Spleen (tissue), 11 donors: ENCODE measurements at regions not wholly inside any gene's neighbourhood (a gene's known extent, or its start where the extent isn't known, plus 50 kb on each side); places are given as distances from the start of the nearest gene placed in this dataset.

Experiments used
- DNase-seq: peaks from one replicate; pipeline ENCODE4 v3.0.0-alpha.2; 2020
- H3K27ac ChIP-seq, 8 donors: fragments of 200-600 bp; sonication (generic) in 7 of 8; 1 replicate in 4 of 8; 2 replicates in 4 of 8; pipeline versions ENCODE4 v1.5.0 to v1.8.0; 2016 to 2021; ENCODE audit warnings: inconsistent platforms in 4 of 8, mild to moderate bottlenecking in 4 of 8, moderate library complexity in 1 of 8
- H3K27me3 ChIP-seq, 7 donors: fragments of 200-600 bp; sonication (generic) in 6 of 7; replicated peaks in 1 of 7; 1 replicate in 4 of 7; 2 replicates in 3 of 7; pipeline versions ENCODE4 v1.5.0 to v1.8.0; 2016 to 2021; ENCODE audit warnings: inconsistent platforms in 3 of 7, mild to moderate bottlenecking in 1 of 7
- H3K36me3 ChIP-seq, 6 donors: fragments of 200-600 bp; sonication (generic) in 5 of 6; 1 replicate in 4 of 6; 2 replicates in 2 of 6; pipeline versions ENCODE4 v1.5.0 to v1.8.0; 2016 to 2021; ENCODE audit warnings: inconsistent platforms in 2 of 6
- H3K4me1 ChIP-seq, 6 donors: fragments of 200-600 bp; sonication (generic) in 5 of 6; 1 replicate in 3 of 6; 2 replicates in 3 of 6; pipeline versions ENCODE4 v1.5.0 to v1.8.0; 2016 to 2021; ENCODE audit warnings: inconsistent platforms in 3 of 6
- H3K4me3 ChIP-seq, 8 donors: fragments of 200-600 bp; sonication (generic) in 7 of 8; 1 replicate in 4 of 8; 2 replicates in 4 of 8; pipeline versions ENCODE4 v1.5.0 to v1.8.0; 2016 to 2021; ENCODE audit warnings: inconsistent platforms in 4 of 8, mild to moderate bottlenecking in 4 of 8, moderate library complexity in 2 of 8
- H3K9me3 ChIP-seq, 8 donors: fragments of 200-600 bp; sonication (generic) in 7 of 8; 1 replicate in 4 of 8; 2 replicates in 4 of 8; pipeline versions ENCODE4 v1.5.0 to v1.8.0; 2016 to 2021; ENCODE audit warnings: inconsistent platforms in 4 of 8
- POLR2A ChIP-seq, 3 donors: fragments of 450-650 bp; IDR thresholded peaks; one replicate each; pipeline ENCODE4 v1.5.1; 2017; ENCODE audit warnings: antibody characterized with exemption in 3 of 3, mild to moderate bottlenecking in 1 of 3
- POLR2AphosphoS5 ChIP-seq, 3 donors: sonication (generic); formaldehyde crosslinking; IDR thresholded peaks; one replicate each; pipeline ENCODE4 v1.5.1; 2017; ENCODE audit warnings: antibody characterized with exemption in 3 of 3
- WGBS, 5 donors: extraction: QIAGEN DNeasy Blood & Tissue Kit in 3 of 5; methylation state at CpG; one replicate each; pipeline versions ENCODE4 v1.1.5 to v1.1.7; 2013 to 2018; 5-methylcytosine and 5-hydroxymethylcytosine counted together
- intact Hi-C: fragments of 100-400 bp; cut with DNase I; formaldehyde crosslinking; loops from one replicate; pipeline ENCODE4 v1.15.0; 2023; ENCODE audit warnings: low total_unique reads
- TF ChIP-seq, protein P1 (sequence below), 11 experiments: fragments of 200-600 bp in 7 of 11; fragments of 450-650 bp in 4 of 11; sonication (generic) in 4 of 11; IDR thresholded peaks in 8 of 11; conservative IDR thresholded peaks in 3 of 11; 1 replicate in 7 of 11; 2 replicates in 4 of 11; pipeline versions ENCODE4 v1.4.0 to v1.8.0; 2016 to 2021; ENCODE audit warnings: antibody characterized with exemption in 11 of 11, inconsistent platforms in 4 of 11, mild to moderate bottlenecking in 1 of 11
- donor health status: healthy with polysubstance abuse.
- donor health status: DM: no; HTN: no; CAD: no; lungs with moderate emphysema.
- donor health status: DM: no; HTN: no; CAD: no.
- donor health status: Bipolar disorder and iron deficiency.
- donor health status: healthy.
- donor health status: DM: no; HTN: no; CAD: no.
- donor health status: DM: yes; HTN: yes; CAD: no.

DNA sequence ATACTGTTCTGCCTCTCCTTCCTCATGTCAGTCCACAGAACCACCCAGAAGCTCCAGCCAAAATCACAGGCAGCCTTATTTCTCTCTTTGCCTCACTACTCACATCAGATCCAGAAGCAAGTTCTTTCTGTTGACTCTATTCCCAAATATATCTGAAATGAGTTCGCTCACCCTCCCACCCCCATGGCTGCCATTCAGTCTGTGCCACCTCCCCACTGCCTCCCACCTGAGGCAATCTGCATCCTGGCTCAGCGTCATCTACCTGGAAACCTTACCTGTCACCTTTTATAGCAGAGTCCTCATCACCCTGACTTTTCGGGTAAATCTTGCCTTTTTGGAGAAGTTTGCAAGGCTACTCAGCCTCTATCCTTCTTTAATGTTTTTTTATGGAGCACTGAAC is 501.8 kb downstream of the BCL11B start:
- Histone ChIP-seq H3K9me3 (peaks cover 0 to 25% (median 5%) of the 10 kb centered on the region in 8 donors), H3K4me1 (no peaks in the 10 kb centered on the region), H3K36me3 (no peaks in the 10 kb centered on the region), H3K4me3 (no peak overlapping the region), H3K27me3 (no peaks in the 10 kb centered on the region), H3K27ac (no peak overlapping the region)
- DNase-seq, result no peak
- 88 to 96% (median 94%) methylated on average over 3 of the region's 3 CpGs for WGBS, 5 donors
- intact Hi-C loops, result no loop called here
- TF ChIP-seq POLR2AphosphoS5 (IDR thresholded peaks at IDR 0.05) (no peak), POLR2A (IDR thresholded peaks at IDR 0.05) (no peak)
- TF ChIP-seq, protein P1, sequence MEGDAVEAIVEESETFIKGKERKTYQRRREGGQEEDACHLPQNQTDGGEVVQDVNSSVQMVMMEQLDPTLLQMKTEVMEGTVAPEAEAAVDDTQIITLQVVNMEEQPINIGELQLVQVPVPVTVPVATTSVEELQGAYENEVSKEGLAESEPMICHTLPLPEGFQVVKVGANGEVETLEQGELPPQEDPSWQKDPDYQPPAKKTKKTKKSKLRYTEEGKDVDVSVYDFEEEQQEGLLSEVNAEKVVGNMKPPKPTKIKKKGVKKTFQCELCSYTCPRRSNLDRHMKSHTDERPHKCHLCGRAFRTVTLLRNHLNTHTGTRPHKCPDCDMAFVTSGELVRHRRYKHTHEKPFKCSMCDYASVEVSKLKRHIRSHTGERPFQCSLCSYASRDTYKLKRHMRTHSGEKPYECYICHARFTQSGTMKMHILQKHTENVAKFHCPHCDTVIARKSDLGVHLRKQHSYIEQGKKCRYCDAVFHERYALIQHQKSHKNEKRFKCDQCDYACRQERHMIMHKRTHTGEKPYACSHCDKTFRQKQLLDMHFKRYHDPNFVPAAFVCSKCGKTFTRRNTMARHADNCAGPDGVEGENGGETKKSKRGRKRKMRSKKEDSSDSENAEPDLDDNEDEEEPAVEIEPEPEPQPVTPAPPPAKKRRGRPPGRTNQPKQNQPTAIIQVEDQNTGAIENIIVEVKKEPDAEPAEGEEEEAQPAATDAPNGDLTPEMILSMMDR (IDR thresholded peaks at IDR 0.05 in 8 of 11, conservative IDR thresholded peaks at IDR 0.05 in 3 of 11), result no peak

DNA sequence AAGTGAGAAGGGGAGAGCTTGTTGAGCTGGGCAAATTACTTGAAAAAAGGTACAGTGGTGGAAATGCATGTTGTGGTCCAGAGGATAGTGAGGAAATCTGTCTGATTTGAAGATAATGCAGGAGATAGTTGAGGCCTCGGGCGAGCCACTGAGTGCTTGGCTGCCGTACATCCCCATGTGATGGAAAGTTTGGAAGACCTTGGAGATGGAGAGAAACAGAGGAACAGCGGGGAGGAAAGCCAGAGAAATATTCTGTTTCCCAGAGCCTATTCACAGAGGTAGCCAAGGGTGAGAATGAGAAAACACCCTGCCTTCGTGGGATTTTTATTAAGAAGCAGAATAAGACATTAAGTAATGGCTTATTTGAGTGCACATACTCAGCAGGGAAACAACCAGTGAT is 498.2 kb downstream of the BCL11B start:
- TF ChIP-seq POLR2A (IDR thresholded peaks at IDR 0.05) (no peak), POLR2AphosphoS5 (IDR thresholded peaks at IDR 0.05) (no peak)
- TF ChIP-seq, protein P1 (IDR thresholded peaks at IDR 0.05 in 8 of 11, conservative IDR thresholded peaks at IDR 0.05 in 3 of 11), result no peak
- Histone ChIP-seq H3K27me3 (no peaks in the 10 kb centered on the region), H3K27ac (no peak overlapping the region), H3K36me3 (no peaks in the 10 kb centered on the region), H3K9me3 (peaks cover 0 to 3% (median 0%) of the 10 kb centered on the region in 8 donors), H3K4me1 (no peaks in the 10 kb centered on the region), H3K4me3 (no peak overlapping the region)
- 78 to 88% (median 81%) methylated on average over 5 of the region's 5 CpGs for WGBS, 5 donors
- DNase-seq, result no peak
- intact Hi-C loops, result no loop called here

DNA sequence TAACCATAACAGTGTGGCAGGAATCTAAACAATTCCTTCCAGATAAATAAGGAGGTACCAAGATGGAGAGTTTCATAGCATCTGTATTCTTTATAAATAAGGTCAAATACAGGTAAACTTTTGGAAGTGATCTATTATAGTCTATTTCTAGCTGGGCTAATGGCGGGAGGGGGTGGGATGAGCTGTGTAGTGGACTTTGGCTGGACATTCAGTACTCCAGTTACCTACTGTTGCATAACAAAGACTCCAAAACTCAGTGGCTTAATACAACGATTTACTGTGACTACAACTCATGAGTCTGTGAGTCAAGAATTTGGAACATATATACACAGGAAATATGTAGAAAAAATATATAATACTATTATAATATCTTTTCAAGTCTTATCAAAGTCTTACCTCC is 496.1 kb downstream of the BCL11B start:
- intact Hi-C loops, result no loop called here
- H3K36me3 ChIP-seq, result no peaks in the 10 kb centered on the region
- DNase-seq, result no peak
- WGBS, 5 donors, result 83 to 90% (median 86%) methylated on average over 2 of the region's 2 CpGs
- TF ChIP-seq, protein P1 (IDR thresholded peaks at IDR 0.05 in 8 of 11, conservative IDR thresholded peaks at IDR 0.05 in 3 of 11), result no peak
- TF ChIP-seq POLR2A (IDR thresholded peaks at IDR 0.05) (no peak), POLR2AphosphoS5 (IDR thresholded peaks at IDR 0.05) (no peak)
- H3K4me3 ChIP-seq, result no peak overlapping the region
- no peaks in the 10 kb centered on the region for H3K9me3 ChIP-seq
- no peaks in the 10 kb centered on the region for H3K27me3 ChIP-seq
- H3K27ac ChIP-seq, result no peak overlapping the region
- no peaks in the 10 kb centered on the region for H3K4me1 ChIP-seq

DNA sequence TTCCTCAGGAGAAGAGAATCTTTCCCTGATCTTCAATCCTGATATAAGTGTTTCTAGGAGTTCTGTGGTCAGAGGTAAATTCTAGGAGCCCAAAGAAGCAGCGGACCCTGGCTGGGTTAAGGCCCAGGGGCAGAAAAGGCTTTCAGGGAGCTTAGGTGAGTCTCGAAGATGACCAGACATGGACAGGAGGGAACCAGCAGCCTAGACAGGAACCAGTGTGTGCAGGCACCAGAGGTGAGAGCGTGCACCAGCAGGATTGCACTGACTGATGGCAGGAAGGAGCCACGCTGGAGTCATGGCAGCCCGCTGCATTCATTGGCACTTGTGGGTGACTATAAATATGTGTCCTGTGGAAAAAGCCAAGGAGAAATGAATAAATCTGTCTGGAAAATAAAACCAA is 489.9 kb downstream of the BCL11B start:
- TF ChIP-seq POLR2AphosphoS5 (IDR thresholded peaks at IDR 0.05), result no peak
- Histone ChIP-seq H3K27ac (no peak overlapping the region), H3K4me1 (no peaks in the 10 kb centered on the region), H3K36me3 (no peaks in the 10 kb centered on the region), H3K9me3 (no peaks in the 10 kb centered on the region), H3K4me3 (no peak overlapping the region), H3K27me3 (peaks cover 0 to 4% (median 0%) of the 10 kb centered on the region in 7 donors)
- intact Hi-C loops, result no loop called here
- 82 to 96% (median 87%) methylated on average over 5 of the region's 5 CpGs for WGBS, 5 donors
- DNase-seq, result no peak

DNA sequence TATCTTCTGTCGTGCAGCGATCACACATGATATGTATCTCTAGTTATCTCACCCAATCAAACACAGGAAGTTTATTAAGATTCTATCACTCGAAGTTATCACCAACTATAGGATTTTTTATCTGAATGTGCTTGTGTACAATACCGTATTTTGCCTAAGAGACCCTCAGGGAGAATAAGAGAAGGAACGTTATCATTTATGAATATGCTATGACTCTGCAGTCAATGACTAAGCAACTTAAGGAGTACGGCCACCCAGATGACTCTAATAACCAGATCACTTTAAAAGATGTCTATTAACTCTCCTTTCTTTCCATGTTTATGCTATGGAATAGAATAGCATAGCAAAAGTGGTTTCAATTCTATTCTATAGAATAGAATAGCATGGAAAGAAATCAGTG is 486.4 kb downstream of the BCL11B start:
- DNase-seq, result no peak
- Histone ChIP-seq H3K4me3 (no peak overlapping the region), H3K9me3 (peaks cover 0 to 9% (median 0%) of the 10 kb centered on the region in 8 donors), H3K36me3 (no peaks in the 10 kb centered on the region), H3K27me3 (peaks cover 0 to 12% (median 0%) of the 10 kb centered on the region in 7 donors), H3K27ac (no peak overlapping the region), H3K4me1 (no peaks in the 10 kb centered on the region)
- intact Hi-C loops, result no loop called here
- TF ChIP-seq POLR2AphosphoS5 (IDR thresholded peaks at IDR 0.05) (no peak), POLR2A (IDR thresholded peaks at IDR 0.05) (no peak)
- TF ChIP-seq, protein P1 (IDR thresholded peaks at IDR 0.05 in 8 of 11, conservative IDR thresholded peaks at IDR 0.05 in 3 of 11), result no peak
- WGBS, 5 donors, result 72 to 83% (median 78%) methylated on average over 6 of the region's 6 CpGs
